ENCODE measurements at regions not wholly inside any gene's neighbourhood (a gene's known extent, or its start where the extent isn't known, plus 50 kb on each side); places are given as distances from the start of the nearest gene placed in this dataset.
"Not testable (repeated sequence)": the region's sequence is repeated elsewhere in the genome, so short reads cannot be mapped to it uniquely, and the experiment has no call there.

DNA sequence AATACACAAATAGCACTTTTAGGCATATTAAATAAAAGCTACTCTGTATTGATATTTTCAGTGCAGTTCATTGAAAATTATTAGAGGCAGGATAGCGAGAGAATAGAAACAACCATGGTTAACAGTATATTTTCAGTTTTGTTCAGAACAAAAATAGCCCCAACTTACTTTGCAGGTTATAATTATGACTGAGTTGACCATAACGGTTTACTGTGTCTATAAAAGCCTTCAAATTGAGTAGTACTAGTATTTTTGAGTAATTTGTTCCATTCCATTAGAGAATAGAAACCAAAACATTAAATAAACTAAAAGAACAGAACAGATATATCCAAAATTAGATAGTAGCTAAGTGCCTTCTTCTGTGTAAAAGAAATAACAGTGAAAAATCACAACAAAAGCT is 1108.4 kb upstream of the PCDH20 start:
- DNase-seq: no peak

DNA sequence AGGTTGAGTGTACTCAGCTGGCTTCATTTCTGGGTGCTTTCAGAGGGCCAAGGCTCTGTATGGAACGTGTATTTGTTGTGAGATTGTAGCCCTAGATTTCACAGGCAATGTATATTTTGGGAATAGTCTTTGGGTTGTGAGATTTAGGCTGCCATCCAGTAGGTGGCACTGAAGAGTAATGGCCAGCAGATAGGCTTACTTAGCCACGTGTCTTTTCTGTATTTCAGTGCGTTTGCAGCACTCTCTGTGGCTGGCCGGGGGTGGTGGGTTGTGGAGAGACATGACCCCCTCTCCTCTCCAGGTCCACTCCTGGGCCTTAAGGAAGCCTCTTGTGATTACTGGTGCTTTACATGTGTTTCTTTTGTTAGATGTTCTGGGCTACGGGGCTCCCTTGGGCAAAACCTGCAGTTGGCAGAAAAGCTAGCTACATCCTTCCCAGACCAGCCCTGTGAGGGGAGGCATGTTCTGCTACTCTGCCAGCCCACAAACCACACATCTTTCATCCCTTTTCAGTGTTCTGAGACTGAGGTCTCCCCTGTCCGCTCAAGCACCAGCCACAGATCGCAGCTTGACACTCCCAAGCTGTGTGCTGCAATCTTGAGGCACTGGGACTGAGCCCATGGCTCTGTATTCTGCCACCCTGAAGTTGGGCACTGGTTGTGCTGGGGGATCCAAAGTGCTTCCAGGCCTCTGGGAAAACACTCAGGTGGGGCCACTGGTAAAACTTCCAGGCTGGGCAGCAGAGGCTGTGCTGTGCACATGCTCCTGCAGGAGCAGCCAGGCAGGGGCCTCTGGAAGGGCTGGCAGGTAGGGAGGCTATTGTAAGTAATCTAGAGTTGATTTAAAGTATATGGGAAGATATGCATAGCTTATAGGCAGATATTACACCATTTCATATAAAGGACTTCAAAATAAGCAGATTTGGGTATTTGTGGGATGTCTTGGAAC is 1096.8 kb upstream of the PCDH20 start:
- DNase-seq: no peak

DNA sequence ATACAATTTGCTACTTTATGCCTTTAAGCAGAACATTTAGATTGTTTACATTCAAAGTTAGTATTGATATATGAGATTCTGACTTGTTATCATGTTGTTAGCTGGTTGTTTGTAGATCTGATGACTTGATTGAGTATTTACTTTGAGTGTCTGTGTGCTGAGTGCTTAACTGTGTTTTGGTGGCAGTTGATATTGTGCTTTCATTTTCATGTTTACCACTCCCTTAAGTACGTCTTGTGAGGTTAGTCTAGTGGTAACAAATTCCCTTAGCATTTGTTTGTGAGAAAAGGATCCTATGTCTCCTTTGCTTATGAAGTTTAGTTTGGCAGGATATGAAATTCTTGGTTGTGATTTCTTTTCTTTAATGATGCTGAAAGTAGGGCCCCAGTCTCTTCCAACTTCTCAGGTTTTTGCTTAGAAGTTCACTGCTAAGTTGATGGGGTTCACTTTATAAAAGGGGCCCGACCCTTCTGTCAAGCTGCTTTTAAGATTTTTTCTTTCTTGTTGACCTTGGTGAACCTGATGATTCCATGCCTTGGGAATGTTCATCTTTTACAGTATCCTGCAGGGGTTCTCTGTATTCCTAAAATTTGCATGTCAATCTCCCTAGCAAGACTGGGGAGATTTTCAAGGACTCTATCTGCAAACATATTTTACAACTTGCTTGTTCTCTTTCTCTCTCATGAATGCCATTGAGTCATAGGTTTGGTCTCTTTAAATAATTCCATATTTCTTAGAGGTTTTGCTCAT is 1095.4 kb upstream of the PCDH20 start:
- DNase-seq: no peak

DNA sequence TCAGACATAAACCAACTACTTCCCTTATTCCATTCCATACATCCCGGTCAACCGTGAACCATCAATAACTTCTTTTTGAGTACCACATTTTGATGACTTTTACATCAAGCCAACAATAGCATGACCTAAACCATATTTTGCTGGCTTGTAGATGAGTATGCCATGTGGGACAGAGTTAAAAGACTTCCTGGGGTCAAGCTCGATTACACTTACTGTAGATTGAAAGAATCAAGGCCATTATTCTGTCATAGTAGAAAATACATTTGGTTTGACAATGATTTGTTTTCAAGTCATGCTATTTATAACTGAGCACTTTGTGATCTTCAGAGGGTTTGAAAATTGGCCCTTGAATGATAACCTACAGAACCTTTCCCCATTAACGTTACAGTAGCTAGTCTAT is 1086.9 kb upstream of the PCDH20 start:
- no peak for DNase-seq

DNA sequence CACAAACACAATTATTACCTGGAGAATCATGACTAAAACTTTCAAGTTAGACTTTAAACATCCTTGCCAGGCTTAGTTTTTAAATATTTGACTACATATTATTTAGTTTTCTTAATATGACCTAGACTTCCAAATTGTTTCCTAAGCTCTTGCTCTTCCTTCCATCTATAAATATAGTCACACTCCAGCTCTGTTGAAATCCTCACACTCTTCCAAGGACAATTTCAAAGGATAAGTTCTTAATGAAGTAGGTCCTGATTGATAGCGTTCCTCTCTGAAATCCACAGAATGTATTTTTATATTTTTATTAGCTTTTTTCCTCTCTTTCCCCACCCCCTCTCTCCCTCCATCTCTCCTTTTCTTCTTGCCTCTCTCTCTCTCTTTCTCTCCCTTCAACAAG is 1074.1 kb upstream of the PCDH20 start:
- DNase-seq: no peak

DNA sequence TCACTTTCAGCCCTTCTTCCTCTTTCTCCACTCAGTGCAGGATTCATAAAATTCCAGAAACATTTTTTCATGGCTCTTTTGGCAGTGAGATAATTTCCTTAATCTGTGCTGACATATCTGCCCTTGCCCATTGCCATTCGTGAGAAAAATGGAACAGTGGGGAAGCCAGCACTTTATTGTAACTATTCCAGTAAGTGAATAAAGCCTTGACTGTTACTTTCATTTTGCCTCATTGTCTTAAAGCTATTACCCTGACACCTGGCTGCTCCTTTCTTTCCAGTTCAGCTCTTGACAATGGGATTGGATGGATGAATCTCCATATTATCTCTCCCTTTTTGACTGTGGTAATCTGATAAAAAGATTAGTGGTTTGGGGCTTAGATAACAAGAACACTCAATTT is 1068.1 kb upstream of the PCDH20 start:
- DNase-seq: no peak

DNA sequence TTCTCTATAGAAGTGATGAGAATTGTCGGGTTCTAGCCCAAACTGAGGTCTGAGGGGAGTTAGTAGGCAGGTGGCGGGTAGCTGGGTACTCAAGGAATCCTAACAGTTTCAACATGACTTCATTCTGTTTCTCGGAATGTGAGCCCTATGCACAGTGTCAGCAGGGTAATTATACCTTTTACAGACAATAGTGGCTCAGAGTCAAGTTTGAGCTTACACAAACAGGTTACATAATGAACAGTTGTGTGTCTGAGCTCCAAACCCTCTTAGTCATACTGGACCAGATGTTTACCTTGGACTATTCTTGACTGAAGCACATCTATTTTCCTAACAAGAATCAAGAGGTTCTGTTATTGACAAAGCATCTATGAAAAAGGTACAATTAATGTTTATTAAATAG is 1066.7 kb upstream of the PCDH20 start:
- DNase-seq: no peak

DNA sequence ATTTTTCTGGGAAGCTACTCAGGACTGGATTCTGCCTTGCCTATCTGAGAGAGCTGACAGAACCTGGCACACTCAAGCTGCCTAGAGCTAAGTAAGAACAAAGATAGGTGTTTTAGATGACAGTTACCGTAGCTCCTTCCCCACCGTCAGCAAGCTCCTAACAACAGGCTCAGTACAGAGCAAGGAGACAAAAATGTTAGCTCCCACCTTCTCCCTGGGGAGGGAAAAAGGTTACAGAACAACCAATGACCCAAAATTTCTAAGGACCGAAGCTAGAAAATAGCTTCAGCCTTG is 1058.2 kb upstream of the PCDH20 start:
- DNase-seq: no peak

DNA sequence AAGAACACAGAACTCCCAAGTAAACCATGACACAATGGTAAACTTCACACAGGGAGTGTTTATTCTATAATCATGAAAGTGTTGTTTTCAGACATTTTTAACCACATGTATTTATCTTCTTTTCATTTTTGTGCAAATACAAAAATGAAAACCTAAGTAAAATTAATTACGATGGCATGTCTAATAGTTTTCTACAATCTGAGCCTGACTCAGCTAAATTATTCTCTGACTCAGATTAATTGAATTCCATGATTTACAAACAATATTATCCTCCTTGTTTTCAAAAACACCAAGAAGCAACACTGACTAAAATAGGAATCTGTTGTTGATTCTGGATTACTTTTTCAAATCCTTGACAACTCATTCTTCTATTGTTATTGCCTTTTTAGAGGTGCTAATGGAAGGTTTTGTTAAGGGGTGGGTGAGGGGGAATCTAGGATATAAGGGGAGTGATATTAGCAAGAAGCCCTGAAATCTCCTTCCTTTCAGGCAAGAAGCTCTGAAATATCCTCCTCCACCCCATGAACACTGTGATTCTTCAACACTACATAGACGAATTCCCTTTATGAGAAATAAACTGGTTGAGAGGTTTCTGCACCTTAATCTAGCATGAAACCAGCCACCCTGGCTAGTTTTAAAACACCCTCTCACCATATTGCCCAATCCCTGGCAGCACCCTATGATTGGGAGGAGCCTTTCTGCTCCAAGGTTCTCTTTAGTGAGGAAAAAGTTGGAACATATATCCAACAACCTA is 1057.7 kb upstream of the PCDH20 start:
- no peak for DNase-seq

DNA sequence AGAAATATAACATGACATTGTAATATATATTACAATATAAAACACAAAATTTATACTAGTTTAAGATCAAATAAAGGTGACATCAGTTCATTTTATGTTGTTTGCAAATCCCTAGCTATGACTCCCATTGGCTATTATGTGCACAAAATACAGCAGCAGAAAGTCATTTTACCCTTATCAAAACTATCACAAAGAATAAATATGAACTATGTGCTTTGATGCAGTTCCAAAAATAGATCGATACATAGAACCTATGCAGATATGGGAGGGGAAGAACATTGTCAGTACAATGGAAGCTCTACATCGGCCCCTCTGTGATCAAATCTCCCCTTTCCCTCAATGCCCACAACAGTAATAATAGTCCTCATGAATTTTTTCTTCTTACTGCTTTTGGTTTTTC is 1038.1 kb upstream of the PCDH20 start:
- no peak for DNase-seq

DNA sequence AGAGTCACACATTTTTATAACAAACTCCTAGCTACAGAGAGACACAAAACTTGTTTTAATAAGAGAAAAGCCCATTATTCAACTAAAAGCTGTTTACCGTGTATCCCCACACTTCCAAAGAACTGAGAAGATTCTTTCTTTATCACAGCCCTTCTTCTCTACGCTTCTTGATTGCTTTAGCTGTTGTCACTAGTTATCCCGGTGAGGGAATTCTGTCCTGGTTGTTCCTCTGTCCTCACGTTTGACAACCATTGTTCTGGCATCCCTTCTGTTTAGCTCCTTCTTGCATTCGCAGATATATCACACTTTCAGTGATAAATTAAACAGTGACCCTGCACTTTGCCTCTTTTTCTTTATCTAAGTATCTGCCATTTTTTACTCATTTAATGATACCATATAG is 1035.1 kb upstream of the PCDH20 start:
- DNase-seq: no peak

DNA sequence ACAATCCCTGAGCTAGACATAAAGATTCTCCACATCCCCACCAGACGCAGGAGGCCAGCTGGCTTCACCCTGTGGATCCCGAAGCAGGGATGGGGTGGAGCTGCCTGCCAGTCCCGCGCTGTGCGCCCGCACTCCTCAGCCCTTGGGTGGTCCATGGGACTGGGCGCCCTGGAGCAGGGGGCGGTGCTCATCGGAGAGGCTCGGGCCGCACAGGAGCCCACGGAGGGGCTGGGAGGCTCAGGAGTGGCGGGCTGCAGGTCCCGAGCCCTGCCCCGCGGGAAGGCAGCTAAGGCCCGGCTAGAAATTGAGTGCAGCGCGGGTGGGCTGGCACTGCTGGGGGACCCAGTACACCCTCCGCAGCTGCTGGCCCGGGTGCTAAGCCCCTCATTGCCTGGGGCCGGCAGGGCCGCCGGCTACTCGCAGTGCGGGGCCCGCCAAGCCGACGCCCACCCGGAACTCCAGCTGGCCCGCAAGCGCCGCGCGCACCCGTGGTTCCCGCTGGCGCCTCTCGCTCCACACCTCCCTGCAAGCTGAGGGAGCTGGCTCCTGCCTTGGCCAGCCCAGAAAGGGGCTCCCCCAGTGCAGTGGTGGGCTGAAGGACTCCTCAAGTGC is 1032.2 kb upstream of the PCDH20 start:
- DNase-seq: not testable (repeated sequence)

DNA sequence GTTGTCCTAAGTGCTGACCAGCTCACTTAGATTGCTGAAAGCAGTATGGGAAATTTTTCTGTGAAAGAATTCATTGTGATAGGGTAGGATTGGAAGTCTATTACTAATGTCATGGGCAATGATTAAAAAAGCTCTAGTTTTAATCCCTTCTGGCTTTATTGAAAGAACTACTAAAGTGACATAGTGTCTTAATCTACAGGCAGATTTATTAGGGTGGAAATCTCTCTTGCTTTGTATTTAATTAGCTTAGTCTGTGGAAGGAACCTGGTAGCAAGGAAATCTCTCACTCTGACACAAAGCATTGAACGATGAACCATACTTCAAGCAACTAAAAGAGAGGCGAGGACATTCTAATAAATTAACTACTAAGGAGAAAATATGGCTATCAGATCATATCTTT is 1029.2 kb upstream of the PCDH20 start:
- no peak for DNase-seq

DNA sequence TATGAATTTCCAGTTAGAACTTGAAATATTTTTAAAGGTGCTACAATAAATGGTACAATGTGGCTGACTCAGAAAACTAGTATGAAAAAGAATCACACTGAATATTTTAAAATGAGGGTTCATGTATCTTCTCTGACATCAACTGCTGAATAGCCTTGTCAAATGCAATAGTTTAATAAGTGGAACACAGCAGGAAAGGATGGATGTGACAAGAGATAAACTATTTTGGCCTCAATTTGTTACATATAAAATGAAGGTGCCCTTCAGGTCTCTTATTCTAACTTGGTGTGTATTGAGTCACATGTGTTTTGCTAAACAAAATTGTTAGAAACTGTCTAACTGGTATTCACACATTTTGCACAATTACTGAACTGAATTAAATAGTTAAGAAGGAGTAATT is 1018.4 kb upstream of the PCDH20 start:
- no peak for DNase-seq

DNA sequence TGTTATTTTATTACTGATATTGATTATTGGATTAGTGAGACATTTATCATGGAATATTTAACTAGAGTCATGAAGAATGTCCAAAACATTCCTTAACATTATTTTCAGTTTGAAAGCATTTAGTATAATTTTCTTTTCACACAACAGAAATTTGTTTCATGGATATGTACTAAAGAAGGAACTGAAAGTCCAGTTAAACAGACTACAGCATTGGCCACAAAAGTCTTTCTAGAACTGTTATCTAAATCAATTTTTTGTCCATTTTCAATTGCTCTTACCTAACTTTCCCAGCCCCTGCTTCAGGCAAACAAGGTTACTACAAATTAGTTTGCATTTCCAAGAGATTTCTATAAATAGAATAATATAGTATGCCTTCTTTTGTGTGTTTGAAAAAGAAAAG is 1018.0 kb upstream of the PCDH20 start:
- no peak for DNase-seq

DNA sequence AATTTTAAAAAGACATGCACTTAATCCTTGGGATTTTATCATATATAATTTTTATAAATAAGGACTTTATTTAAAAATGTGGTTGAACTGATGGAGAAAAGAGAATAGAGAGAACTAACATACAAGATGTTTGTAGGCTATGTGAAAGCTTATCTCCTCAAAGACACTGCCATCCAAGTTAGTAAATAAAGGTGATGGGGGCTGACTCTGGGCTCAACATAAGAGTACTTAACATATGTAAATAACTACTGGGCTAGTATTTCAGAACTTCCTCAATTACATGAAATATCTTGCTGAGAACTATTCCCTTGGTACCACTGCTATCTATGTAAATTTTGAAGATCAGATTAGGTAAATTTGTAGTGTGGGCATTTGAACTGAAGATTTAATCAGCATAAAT is 1017.3 kb upstream of the PCDH20 start:
- DNase-seq: no peak

DNA sequence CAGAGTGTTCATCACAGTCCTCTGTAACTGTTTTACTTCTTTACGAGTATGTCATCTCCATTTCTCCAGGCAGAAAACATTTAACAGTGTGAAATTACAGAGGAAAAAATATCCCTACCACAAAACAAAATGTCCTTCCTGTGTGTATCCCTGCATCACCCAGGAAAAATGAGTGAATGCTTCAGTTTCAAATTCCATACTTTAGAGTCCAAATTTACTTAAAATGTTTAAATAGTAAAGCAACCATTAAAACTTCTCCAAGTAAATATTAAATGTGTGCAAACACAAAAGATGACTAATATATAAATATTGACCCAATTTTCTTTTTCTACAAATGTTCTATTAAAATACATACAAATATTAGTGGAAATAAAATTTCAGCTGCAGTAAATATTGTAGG is 1016.6 kb upstream of the PCDH20 start:
- DNase-seq: no peak

DNA sequence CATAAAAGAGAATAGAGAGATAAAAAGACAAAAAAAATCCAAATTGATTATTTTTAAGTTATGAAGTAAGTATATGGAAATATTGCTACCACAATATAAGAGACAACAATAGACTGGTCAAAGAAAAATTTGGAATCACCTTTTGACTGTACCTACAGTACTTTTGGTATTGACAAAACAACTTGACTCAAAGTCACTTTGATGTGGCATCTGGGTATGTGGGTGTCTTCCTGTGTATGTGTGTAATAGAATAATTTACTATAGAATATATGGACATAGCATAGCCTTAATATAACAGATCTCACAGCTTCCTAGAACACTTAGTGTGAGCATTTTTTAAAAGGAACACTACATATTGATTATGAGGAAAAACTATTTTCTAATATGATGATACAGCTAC is 1016.2 kb upstream of the PCDH20 start:
- no peak for DNase-seq

DNA sequence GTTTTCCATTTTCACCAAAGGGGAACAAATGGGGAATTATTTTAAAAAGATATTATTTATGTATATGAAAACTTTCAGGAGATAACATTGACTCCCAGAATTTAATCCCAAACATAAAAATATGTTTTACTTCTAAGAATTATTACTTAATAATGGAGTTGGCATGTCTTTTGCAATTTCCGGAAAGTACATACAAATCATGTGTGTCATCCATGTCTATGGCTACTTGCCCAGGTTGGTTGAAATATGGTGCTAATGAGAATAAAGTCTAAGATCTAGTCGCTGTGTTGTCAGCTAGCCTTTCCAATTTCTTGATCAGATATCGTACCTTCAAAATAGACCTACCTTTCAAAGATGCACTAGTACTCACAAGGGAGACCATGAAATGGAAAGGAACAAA is 1003.2 kb upstream of the PCDH20 start:
- DNase-seq: no peak

DNA sequence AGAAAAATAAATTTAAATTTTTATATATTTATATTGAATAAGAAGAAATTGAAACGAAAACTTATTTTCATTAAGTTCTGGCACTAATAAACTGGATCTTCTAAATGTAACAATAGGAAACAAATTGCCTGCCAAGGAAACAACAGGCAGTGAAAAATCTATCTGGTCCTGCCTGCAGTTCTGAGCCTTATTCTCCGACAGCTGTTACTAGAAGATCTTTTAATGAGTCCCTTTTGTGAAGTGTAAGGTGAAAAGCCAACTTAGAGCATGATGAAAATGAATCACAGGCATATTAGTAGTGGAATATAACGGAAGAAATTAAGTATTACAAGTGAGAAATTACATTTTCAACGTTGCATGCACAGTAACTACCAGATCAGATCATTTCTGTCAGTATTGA is 1002.7 kb upstream of the PCDH20 start:
- DNase-seq: no peak

DNA sequence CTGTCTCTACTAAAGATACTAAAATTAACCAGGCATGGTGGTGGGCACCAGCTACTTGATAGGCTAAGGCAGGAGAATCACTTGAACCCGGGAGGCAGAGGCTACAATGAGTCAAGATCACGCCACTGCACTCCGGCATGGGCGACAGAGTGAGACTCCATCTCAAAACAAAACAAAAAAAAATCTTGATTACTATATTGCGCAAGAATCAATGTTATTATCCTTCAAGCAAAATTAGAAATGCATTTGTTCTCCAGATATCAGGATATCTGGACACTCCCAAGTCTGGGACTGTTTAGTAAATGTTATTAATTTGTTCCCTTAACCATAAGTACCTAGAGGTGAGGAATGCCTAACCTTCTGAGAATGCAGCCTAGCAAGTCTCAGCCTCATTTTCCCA is 992.2 kb upstream of the PCDH20 start:
- DNase-seq: no peak

DNA sequence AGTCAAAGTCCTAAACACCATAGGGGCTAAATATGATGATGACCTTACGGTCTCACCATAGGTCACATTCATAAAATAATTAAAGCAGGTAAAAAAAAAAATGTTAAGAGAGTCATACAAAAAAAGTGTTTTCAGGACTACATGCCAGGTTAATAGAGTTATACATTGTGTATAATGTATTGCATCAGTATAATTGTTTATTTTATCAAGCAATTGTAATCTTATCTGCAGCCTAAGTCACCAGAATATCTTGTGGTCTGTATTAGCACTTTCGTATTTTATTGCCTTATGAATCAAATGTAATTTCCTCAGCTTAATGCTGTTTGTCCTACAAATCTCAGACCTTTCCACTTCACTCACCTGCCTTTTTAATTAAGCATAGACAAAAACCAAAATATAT is 972.9 kb upstream of the PCDH20 start:
- DNase-seq: no peak

DNA sequence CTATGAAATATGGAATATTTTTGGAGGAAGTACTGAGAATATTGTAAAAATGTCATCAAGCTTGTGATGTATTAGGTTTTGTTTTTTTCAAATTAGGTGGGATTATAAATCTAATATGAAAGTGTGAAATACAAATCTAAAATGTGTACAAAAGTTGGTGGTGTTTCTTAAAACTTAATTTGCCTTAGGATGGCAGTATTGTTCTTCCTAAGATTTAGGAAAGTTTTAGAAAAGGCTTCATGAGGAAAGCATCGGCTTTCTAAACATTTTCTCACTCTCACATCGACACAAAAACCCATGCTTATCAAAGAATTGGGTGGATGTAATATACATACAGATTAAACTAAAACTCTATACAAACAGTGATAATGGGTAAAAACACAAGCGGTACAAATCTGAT is 972.0 kb upstream of the PCDH20 start:
- no peak for DNase-seq
